ENCODE measurements at regions not wholly inside any gene's neighbourhood (a gene's known extent, or its start where the extent isn't known, plus 50 kb on each side); places are given as distances from the start of the nearest gene placed in this dataset.

GRCh38 chr11:69227271-69227670, 66.7 kb upstream of the MYEOV start:
- TF ChIP-seq CTCF (conservative IDR thresholded peaks at IDR 0.05) = no peak
- no peak overlapping the region for H3K27ac ChIP-seq

GRCh38 chr11:69229511-69229910, 64.4 kb upstream of the MYEOV start:
- TF ChIP-seq CTCF (conservative IDR thresholded peaks at IDR 0.05) = no peak

GRCh38 chr11:69230856-69231425, 63.0 kb upstream of the MYEOV start:
- no peak overlapping the region for H3K27ac ChIP-seq
- TF ChIP-seq CTCF (conservative IDR thresholded peaks at IDR 0.05) = no peak

More at GRCh38 chr11:69229511-69229910, 64.4 kb upstream of the MYEOV start:
- H3K27ac ChIP-seq = no peak overlapping the region

- no peak overlapping the region for H3K27ac ChIP-seq
- no peak for TF ChIP-seq CTCF (conservative IDR thresholded peaks at IDR 0.05)
Measured at GRCh38 chr11:69231466-69232018, 62.4 kb upstream of the MYEOV start.

- TF ChIP-seq CTCF (conservative IDR thresholded peaks at IDR 0.05) = no peak
- no peak overlapping the region for H3K27ac ChIP-seq
Measured at GRCh38 chr11:69232821-69233743, 60.9 kb upstream of the MYEOV start.

- no peak overlapping the region for H3K27ac ChIP-seq
- no peak for TF ChIP-seq CTCF (conservative IDR thresholded peaks at IDR 0.05)
Measured at GRCh38 chr11:69233744-69234570, 60.0 kb upstream of the MYEOV start.
